HK-2 (cell line): ENCODE measurements at regions not wholly inside any gene's neighbourhood (a gene's known extent, or its start where the extent isn't known, plus 50 kb on each side); places are given as distances from the start of the nearest gene placed in this dataset.

Experiments used
- DNase-seq: peaks from one replicate; pipeline ENCODE4 v3.0.0-alpha.2; 2018; ENCODE audit not compliant: unreplicated experiment

- no peak for DNase-seq
Measured at GRCh38 chr4:45358573-45359506, 632.5 kb upstream of the GNPDA2 start.

DNA sequence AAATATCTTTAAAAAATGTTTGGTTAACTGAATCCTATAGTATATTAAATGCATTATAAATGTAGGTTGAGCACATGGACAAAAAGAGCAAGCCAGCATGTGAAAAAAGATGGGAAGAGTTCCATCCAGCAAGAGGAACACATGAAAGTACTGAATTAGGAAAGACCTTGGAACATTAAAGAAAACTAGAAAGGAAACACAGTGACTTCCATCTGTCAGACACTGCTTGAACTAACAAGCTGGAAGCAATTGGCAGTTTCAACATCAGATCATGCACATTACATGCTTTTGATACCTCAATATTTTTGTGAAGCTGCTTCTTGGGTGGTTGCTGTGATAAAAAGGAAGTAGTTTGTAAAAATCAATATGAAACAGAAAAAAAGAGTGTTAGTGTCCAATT is 626.8 kb upstream of the GNPDA2 start:
- DNase-seq: no peak

DNA sequence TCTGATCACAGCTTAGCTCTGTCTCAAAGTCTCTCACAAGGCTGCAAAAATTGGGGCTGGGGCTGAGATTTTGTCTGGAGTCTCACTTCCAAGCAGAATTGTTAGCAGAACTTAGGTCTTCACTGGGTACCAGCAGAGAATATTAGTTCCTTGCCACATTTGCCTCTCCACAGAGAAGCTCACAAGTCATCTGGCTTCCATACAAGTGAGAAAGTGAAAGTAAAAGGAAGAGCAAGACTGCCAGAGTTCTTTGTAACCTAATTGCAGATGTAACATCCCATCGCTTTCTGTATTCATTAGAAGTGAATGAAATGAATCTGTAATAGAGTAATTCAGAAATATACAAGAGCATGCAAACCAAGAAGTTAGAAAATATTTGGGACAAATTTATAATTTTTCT is 624.1 kb upstream of the GNPDA2 start:
- DNase-seq: peak; percentile 22

GRCh38 chr4:45349859-45350258 is 623.5 kb upstream of the GNPDA2 start:
- DNase-seq: no peak

DNA sequence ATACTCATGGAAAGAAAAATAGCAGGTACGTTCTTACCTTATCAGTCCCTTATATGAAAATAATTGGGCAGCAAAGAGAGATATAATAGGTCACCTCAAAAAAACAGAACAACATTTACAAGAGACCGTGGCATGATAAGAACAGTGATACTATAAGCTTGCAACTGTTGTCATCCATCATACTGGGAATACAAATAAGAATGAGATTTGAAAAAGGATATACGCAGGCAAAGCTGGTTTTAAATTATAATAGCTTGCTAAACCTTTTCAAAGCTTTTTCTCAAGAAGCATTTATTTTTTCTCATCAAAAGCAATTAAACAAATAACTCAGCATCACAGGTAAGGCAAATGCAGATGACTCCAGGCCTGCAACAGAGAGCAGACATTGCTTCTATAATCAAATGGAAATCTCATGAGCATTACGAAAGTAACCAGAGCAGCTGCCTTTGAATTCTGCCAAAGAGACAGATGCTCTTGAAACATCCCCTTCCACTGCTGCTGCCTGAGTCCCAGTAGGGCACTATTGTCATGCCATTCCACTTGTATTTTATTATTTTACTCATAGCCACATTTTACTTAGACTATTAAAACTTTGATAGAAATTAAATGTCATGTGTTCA is 620.6 kb upstream of the GNPDA2 start:
- DNase-seq: no peak

DNA sequence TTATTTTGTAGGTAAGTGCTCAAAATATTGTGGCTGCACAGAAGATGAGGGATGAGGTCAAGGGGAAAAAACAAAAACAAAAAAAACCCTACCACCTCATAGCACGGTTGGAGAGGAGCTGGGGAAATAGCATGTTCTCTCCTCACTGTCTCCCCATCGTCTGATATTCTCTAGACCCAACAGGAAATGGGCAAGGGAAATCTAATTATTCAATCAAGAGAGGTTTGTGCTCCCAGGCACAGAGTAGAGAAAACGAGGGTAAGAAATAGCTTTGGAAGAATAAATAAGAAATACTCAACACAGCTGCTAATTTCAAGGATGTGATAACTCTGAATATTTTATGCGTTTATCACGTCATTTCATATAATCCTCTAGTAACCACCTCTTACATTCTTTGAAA is 619.2 kb upstream of the GNPDA2 start:
- no peak for DNase-seq

- DNase-seq: no peak
Measured at GRCh38 chr4:45331802-45332201, 605.4 kb upstream of the GNPDA2 start.

- DNase-seq: no peak
Measured at GRCh38 chr4:45327544-45327943, 601.2 kb upstream of the GNPDA2 start.

DNA sequence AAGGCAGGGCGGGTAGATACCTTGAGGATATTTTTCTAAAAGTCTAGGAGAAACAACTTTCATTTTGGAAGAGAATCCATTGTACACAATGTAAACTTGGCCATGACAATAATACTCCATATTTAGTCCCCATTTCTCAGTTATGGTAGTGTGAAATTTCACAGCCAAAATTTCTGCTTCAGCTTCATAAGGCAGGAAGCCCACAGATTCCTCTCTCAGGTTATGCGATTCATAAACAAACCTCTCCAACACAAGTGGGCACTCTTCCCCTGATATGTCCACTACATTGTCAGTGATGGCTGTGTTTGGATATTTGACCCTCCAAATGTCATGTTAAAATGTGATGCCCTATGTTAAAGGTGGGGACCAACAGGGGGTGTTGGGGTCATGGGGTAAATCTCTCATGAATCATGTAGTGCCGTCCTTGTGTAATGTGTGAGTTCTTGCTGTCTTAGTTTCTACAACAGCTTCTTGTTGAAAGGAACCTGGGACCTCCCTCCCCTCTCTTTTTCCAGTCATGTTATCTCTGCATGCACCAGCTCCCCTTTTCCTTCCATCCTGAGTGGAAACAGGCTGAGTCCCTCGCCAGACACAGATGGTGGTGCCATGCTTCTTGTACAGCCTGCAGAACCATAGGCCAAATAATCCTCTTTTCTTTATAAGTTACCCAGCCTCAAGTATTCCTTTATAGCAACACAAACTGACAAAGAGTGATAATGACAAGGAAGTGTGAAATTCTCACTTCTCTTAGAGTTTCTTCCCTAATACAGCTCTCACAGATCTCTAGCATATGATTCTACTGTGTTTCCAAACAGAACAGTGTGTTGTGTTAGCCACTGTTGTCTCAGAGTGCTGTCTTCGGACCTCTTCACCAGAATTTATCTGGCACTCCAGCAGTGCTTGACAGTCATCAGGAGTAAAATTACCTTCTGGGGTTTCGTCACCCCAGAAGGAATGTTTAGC is 598.4 kb upstream of the GNPDA2 start:
- DNase-seq: no peak

DNA sequence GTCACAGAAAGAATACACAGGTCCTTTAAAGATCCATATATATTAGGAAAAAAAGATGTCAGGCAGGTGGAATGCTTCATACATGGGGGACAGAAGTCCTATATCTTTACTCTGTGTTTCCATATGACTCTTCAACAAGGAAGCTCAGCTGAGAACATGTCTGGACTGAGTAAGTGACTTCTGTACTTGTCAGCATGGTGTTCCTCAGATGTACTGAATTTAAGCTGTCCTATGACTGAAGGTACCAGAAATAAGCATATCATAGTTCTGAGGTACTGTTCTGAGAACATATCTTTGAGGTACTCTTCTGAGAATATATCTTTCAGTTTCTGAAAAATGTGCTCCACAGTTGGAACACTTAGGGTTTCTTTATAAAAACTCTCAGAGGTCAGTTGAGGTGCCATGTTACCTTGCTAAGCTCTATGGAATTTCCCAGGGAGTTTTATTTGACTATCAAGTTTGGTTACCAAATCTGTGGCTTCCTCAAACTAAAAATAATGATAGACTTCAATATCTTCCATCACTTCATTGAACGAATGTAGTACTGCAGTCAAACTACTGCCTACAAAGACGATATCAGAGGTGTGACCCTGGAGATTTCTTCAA is 597.2 kb upstream of the GNPDA2 start:
- no peak for DNase-seq

GRCh38 chr4:45317739-45318138 is 591.4 kb upstream of the GNPDA2 start:
- DNase-seq: no peak

- no peak for DNase-seq
Measured at GRCh38 chr4:45317276-45317675, 590.9 kb upstream of the GNPDA2 start.

DNA sequence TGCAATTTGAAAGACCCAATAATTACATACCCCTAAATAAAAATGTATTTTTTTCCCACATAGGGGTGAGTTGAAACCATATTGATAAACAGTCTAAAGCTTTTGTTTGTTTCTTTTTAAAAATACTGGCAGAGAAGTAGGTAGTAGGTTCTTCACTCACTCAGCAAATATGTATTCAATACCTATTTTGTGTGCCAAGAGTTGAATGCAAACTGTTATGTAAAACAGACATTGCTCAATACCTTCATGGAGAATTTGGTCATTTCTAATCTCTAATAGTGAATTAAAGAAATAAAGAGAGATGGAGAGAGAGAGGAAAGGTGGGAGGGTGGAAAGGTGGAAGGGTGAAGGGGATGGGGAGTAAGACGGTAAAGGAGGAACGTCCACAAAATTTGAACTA is 589.9 kb upstream of the GNPDA2 start:
- DNase-seq: no peak

GRCh38 chr4:45302828-45303227 is 576.5 kb upstream of the GNPDA2 start:
- DNase-seq: no peak

GRCh38 chr4:45294464-45294863 is 568.1 kb upstream of the GNPDA2 start:
- DNase-seq: no peak

DNA sequence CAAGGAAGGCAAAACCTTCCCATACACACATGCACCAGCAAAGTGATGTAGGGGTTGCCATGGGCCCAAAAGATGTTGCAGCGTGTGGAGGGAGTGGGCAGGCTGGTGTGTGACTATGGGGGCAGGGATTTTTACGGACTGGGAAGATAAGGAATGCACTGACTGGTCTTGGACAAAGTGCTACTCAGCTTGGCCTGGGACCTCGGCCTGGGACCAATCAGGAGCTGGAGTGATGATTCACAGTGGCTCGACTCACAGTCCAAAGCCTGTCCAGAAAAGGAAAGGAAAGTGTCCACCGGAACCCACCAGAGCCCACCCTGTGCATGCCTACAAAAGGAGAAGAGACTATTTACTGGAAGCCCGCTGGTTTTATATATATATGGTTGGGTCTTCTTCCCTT is 567.0 kb upstream of the GNPDA2 start:
- DNase-seq: no peak

GRCh38 chr4:45292844-45293243 is 566.5 kb upstream of the GNPDA2 start:
- no peak for DNase-seq

GRCh38 chr4:45284400-45285085 is 558.2 kb upstream of the GNPDA2 start:
- no peak for DNase-seq

DNA sequence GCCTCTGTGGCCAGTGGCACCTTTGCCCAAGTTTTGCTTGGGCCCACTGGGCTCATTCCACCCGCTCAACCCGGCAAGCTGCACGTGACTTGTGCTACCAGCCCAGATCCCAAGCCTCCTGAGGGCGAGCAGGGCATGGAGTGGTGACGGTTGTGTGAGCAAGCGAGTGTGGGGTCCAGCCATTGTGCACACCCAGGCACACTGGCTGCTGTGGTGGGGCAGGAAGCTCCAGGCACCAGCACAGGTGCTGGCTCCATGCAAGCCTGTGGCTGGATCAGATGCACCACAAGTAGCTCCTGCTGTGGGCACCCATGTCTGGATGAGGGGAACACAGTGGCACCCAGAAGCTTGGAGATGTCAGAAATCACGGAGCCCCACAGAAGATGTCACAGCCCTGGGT is 557.0 kb upstream of the GNPDA2 start:
- no peak for DNase-seq

GRCh38 chr4:45280121-45280520 is 553.8 kb upstream of the GNPDA2 start:
- DNase-seq: no peak

DNA sequence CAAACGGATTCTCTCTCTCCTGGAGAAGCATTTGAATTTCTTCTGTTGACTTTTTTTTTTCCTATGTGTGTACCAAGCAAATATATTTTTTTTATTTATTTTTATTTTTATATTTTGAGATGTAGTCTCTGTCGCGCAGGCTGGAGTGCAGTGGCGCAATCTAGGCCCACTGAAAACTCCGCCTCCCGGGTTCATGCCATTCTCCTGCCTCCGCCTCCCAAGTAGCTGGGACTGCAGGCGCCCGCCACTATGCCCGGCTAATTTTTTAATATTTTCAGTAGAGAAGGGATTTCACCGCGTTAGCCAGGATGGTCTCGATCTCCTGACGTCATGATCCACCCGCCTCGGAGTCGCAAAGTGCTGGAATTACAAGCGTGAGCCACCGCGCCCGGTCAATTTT is 549.5 kb upstream of the GNPDA2 start:
- DNase-seq: no peak
